ENCODE measurements at regions not wholly inside any gene's neighbourhood (a gene's known extent, or its start where the extent isn't known, plus 50 kb on each side); places are given as distances from the start of the nearest gene placed in this dataset.

DNA sequence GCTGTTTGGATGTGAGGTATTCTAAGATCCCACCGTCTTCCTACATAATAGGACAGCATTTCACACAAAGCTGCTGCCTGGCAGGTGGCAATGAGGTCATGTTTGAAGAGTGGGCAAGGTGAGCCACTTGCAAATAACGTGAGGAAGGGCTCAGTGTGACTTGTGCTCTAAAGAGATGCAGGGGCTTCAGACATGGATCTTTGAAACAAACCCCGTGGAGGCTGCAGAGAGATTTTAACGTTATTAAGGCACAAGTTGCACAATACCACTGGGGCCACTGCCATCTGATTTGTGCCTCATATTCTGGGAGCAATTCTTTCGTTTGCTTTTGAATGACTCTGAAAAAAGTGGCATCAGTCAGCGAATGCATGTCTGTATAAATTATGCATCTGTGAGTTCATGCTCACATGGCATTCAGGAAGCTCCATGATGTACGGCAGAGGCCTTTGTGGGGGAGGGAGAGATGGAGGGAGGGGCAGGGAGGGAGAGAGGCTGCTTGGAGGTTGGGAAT, 362.0 kb downstream of the SOX11 start:
- ChIA-PET CTCF (ENCODE audit: low intra/inter-chr PET ratio, low total read pairs) (no interaction called here), POLR2A (no interaction called here)
- no peaks in the 10 kb centered on the region for H3K79me2 ChIP-seq (ENCODE audit: insufficient read depth, low read length)
- no peak overlapping the region for H3K9ac ChIP-seq (ENCODE audit: insufficient read depth, low read depth, low read length)
- intact Hi-C loops (cut with micrococcal nuclease; ENCODE audit: unreplicated experiment) (no loop called here), in situ Hi-C loops (cut with HindIII; ENCODE audit: extremely low pct_ligation_motif_present, low pct_unique_long_range_greater_than_20kb) (no loop called here)
- WGBS (ENCODE audit: low lambda C conversion rate): under 1% methylated on average over 7 of the region's 7 CpGs
- BruUV-seq (replicated peaks): no TSS peak
- no peak overlapping the region for H2AFZ ChIP-seq (ENCODE audit: low read length)
- H3K36me3 ChIP-seq (replicated peaks in 1 of 2; ENCODE audit: control insufficient read depth in 1 of 2, insufficient read depth in 2 of 2, low read length in 2 of 2): no peaks in the 10 kb centered on the region
- DNase-seq (ENCODE audit: low spot score): no peak
- H3K4me1 ChIP-seq (ENCODE audit: insufficient read depth, low read length): no peaks in the 10 kb centered on the region
- no peak overlapping the region for H3K27ac ChIP-seq (ENCODE audit: extremely low read length, insufficient read depth, low read length)
- TF ChIP-seq NFRKB (IDR thresholded peaks at IDR 0.05) (no peak), CEBPB (IDR thresholded peaks at IDR 0.05; ENCODE audit: borderline replicate concordance, low read depth, low read length) (peak; percentile 34; the same call in 1 of the 2 replicates)
- peaks cover 54% of the 10 kb centered on the region; the same call in 1 of the 2 replicates for H3K9me3 ChIP-seq (ENCODE audit: low read length)
- no peaks in the 10 kb centered on the region for H4K20me1 ChIP-seq (ENCODE audit: insufficient read depth, low read length)
- H3K27me3 ChIP-seq (ENCODE audit: control insufficient read depth in 1 of 2, insufficient read depth in 2 of 2, low read length in 2 of 2): no peaks in the 10 kb centered on the region
- H3K4me2 ChIP-seq (ENCODE audit: low read depth, low read length): no peak overlapping the region
- H3K4me3 ChIP-seq (replicated peaks in 1 of 3; ENCODE audit: insufficient read depth in 1 of 3, low read depth in 2 of 3, low read length in 3 of 3): no peak overlapping the region
- FAIRE-seq: no peak
- no peak for ATAC-seq

DNA sequence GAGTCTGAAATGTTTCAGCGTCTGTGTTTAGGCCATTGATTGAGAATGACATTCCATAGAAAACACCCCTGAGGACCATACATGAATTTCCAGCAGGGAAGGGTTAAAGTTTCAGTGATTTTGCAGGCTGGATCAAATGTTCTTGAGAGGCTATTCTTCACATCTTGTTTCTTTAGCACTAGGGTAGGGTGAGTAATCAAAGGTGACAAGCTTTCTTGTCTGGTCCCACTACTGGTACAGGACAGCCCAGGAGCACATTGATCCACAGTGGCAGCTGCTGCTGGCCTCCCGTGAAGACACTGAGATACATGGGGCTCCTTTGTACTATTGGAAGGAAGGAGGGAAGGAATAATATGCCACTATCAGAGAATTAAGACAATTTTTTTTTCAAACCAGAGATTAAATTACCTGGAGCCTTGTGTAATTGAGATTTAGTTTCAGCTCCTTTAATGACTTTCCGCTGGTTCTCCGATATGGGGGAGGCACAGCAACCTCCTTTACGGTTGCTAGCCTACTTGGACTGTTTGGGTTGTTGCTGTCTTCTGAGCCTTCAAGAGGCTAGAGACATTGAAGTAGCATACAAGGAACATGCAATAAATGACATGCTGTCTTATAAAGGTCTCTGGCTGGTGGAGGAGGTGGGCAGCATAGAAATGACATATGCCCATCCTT, 368.9 kb downstream of the SOX11 start:
- BruUV-seq (replicated peaks): no TSS peak
- in situ Hi-C loops (cut with HindIII; ENCODE audit: extremely low pct_ligation_motif_present, low pct_unique_long_range_greater_than_20kb) (no loop called here), intact Hi-C loops (cut with micrococcal nuclease; ENCODE audit: unreplicated experiment) (no loop called here)
- FAIRE-seq (no peak), DNase-seq (ENCODE audit: low spot score) (no peak), ATAC-seq (no peak)
- Histone ChIP-seq H3K9ac (ENCODE audit: insufficient read depth, low read depth, low read length) (no peak overlapping the region), H3K36me3 (replicated peaks in 1 of 2; ENCODE audit: control insufficient read depth in 1 of 2, insufficient read depth in 2 of 2, low read length in 2 of 2) (no peaks in the 10 kb centered on the region), H4K20me1 (ENCODE audit: insufficient read depth, low read length) (no peaks in the 10 kb centered on the region), H3K4me1 (ENCODE audit: insufficient read depth, low read length) (no peaks in the 10 kb centered on the region), H3K27me3 (ENCODE audit: control insufficient read depth in 1 of 2, insufficient read depth in 2 of 2, low read length in 2 of 2) (no peaks in the 10 kb centered on the region), H3K27ac (ENCODE audit: extremely low read length, insufficient read depth, low read length) (no peak overlapping the region), H3K9me3 (ENCODE audit: low read length) (peaks cover 58% of the 10 kb centered on the region), H3K4me3 (replicated peaks in 1 of 3; ENCODE audit: insufficient read depth in 1 of 3, low read depth in 2 of 3, low read length in 3 of 3) (no peak overlapping the region), H3K4me2 (ENCODE audit: low read depth, low read length) (no peak overlapping the region), H2AFZ (ENCODE audit: low read length) (no peak overlapping the region), H3K79me2 (ENCODE audit: insufficient read depth, low read length) (no peaks in the 10 kb centered on the region)
- 19% methylated on average over 5 of the region's 5 CpGs for WGBS (ENCODE audit: low lambda C conversion rate)
- ChIA-PET POLR2A (no interaction called here), CTCF (ENCODE audit: low intra/inter-chr PET ratio, low total read pairs) (no interaction called here)
- no peak for TF ChIP-seq ARNTL (CRISPR knock-in tag; IDR thresholded peaks at IDR 0.05)
- TF ChIP-seq, protein P1, sequence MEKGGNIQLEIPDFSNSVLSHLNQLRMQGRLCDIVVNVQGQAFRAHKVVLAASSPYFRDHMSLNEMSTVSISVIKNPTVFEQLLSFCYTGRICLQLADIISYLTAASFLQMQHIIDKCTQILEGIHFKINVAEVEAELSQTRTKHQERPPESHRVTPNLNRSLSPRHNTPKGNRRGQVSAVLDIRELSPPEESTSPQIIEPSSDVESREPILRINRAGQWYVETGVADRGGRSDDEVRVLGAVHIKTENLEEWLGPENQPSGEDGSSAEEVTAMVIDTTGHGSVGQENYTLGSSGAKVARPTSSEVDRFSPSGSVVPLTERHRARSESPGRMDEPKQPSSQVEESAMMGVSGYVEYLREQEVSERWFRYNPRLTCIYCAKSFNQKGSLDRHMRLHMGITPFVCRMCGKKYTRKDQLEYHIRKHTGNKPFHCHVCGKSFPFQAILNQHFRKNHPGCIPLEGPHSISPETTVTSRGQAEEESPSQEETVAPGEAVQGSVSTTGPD (CRISPR knock-in tag; IDR thresholded peaks at IDR 0.05): no peak
- no peak for TF ChIP-seq ZNF598 (CRISPR knock-in tag; IDR thresholded peaks at IDR 0.05; ENCODE audit: borderline replicate concordance)
- TF ChIP-seq SP2 (CRISPR knock-in tag; IDR thresholded peaks at IDR 0.05): no peak
- no peak for TF ChIP-seq ZNF782 (CRISPR knock-in tag; IDR thresholded peaks at IDR 0.05; ENCODE audit: borderline replicate concordance)
- TF ChIP-seq ZNF883 (CRISPR knock-in tag; IDR thresholded peaks at IDR 0.05; ENCODE audit: not compliant biosample characterization): no peak
- no peak for TF ChIP-seq TOE1 (CRISPR knock-in tag; IDR thresholded peaks at IDR 0.05)
- TF ChIP-seq AGO1 (IDR thresholded peaks at IDR 0.05; ENCODE audit: low read depth, low read length, poor library complexity, severe bottlenecking): no peak

All from HepG2 (cell line).